HG03457 (cell line): ENCODE measurements at regions not wholly inside any gene's neighbourhood (a gene's known extent, or its start where the extent isn't known, plus 50 kb on each side); places are given as distances from the start of the nearest gene placed in this dataset.

Source experiments
- ATAC-seq: cut with Tn5 transposase; IDR thresholded peaks from one replicate; pipeline ENCODE4 v1.9.1; 2021; ENCODE audit warnings: moderate number of reproducible peaks; ENCODE audit not compliant: unreplicated experiment

DNA sequence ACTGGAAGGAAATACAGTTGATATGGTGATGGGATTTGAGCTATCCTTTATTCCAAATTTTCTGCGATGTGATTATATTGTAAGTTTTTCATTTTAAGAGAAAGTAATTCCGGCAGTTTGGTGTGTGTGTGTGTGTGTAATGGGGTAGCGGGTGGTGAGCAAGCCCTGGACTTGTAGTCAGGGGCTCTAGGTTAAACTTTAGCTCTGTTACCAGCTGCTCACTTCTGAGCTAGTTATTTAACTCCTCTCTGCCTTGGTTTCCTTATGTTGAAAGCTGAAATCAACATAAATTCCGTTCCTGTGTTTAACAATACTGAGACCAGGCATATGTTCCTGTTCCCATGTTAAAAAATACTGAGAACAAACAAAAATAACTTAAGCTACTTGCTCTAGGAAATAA is 174.1 kb upstream of the CASK start:
- no peak for ATAC-seq

DNA sequence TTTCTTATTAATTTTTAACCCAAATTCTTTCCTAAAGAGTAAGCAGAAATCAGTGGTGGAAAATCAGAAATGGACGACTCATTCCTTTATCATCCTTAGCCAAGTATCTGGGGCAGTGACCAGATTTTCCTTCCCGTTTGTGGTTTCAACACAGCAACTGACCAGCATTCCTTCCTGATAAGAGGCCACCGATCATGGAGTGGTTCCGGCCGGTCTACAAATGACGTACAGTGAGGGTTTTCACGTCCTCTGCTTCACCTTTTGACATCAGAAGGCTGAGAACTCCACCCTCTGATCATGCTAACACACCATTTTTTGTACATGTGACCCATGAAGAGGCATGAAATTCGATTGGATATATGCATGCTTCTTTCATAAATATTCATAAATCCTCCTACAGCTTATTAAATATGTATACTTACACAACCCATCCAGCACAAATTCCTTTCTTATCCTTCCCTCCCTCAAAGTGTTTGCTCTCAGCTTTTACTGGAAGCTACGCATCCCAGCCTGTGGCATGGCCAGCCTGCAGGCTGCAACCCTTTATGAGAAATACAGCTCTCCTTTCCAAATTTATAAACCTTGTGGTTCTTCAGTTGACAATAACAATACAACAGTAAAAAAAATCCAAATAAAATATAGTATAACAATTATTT is 173.0 kb upstream of the CASK start:
- no peak for ATAC-seq

DNA sequence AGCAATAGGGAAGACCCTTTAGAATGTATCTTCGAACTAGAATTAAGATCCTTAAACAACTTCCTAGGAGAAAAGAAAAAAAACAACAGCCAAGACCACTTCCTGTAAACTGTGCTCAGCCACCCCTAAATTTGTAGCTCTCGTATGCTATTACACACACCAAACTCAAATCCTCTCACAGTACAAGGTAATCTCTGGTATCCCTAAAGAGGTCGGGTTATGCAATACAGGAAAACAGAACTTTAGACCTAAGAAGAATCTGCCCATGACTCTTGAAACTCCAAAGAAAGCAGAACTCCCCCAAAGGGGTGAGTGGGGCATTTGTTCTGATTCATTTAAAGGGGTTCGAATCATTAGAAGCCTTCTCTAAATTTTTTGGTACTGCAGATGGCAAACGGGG is 170.9 kb upstream of the CASK start:
- ATAC-seq, result no peak

DNA sequence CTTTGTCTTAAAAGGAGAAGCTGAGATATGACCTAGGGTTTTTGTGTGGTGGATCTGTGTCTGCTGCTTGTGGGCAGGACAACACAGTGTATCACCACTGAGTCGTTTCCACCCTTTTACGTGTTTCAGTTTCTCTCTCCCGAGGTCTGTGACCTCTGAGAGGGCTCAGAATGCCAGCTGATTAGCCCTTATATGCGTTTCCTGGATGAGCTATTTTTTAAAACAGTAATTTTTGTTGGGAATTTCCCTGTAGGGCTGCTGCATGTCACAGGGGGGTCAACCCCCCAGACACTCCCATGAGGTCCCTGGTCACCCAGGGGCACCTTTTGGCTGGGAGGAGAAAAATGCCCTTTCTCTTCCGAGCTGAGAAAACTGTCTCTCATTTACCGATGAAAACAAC is 170.4 kb upstream of the CASK start:
- peak; percentile 79 for ATAC-seq

DNA sequence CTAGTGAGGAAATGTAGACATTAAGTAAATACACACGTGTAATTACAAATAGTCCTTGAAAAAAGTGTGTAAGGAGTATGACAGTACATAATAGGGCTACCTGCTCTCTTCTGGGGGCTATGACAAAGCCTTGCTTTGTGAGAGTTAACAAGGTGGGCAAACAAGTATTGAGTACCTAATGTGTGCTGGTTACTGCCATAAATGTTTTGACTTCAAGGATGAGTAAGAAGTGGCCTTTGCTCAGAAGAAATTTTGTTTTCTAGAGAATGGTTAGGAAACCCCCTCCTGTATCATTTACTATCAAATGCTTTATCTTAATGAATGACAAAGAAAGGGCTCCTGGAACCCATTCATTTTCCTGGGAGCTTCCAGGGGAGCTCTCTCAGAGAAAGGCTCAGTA is 167.0 kb upstream of the CASK start:
- no peak for ATAC-seq

DNA sequence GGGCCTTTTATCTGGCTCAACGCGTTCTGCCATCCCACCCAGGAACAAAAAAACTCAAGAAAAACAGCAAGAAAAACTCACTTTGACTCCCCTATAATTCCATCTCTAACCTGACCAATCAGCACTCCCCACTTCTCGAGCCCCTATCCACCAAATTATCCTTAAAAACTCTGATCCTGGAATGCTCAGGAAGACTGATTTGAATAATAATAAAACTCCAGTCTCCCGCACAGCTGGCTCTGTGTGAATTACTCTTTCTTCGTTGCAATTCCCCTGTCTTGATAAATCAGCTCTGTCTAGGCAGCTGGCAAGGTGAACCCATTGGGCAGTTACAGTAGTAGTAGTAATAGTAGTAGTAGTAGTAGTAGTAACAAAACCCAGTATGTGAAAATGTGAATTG is 165.7 kb upstream of the CASK start:
- no peak for ATAC-seq

DNA sequence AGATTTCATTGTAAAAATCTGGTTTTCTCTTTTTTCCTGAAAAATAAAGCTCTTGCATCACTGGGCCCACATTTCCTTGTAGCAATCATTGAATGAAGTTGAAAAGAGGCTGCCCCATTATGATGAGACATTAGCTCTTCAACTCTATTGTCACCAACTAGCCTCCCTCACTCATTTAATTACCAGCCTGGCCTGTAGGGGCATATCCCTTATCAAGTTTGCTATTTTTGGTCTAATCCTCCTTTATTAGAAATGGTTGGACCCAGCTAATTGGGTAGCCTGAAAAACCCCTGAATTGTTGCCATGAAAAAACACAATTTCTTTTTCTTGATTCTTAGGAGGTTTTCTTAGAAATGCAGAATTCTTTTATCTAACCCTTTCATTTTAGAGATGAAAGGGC is 164.6 kb upstream of the CASK start:
- ATAC-seq, result no peak

DNA sequence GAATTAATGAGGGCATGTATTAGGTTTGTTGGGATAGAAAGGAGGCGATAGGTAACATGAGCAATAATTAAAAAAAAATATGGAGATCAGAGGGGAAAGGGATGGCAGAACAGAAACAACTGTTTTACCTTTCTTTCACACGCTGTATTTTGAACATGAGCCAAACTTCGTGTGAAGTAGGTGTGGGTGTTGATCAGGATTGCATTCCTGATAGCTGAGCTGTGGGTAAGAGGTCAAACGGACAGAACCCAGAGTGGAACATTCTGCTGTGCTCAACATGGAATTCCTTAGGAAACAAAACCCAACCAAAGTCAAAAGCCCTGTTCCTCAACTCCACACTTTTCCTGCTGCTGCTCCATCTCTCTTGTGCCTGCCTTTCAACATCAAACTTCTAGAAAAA is 162.5 kb upstream of the CASK start:
- no peak for ATAC-seq

DNA sequence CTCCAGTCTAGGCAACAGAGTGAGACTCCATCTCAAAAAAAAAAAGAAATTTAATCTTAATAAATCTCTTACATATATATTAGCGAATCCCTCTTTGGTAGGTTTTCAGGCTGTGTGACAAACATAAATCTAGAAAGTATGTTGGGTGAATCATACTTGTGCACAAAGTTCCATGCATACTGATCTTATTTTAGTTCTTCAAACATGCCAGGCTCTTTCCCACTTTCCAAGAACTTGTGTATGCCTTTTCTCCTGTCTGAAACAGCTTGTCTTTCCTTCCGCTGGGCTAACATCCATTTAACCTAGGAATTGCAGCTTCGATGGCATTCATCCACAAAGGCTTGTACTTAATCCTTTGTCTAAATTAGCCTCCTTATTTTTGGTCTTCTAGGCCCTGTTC is 156.6 kb upstream of the CASK start:
- no peak for ATAC-seq

DNA sequence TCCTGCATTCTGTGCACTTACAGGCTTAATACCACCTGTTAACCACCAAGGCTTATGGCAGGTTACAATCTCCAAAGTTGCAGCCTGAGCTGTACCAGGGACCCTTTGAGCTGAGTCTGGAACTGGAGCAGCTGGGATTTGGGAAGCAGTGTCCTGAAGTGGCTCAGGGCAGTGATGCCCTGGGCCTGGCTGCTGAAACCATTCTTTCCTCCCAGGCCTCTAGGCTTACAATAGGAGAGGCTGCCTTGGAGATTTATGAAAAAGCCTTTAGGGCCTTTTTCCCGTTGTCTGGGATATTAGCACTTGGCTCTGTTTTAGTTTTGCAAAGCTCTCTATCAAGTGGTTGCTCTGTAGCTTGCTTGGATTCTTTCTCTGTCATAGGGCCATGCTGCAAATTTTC is 154.3 kb upstream of the CASK start:
- no peak for ATAC-seq

DNA sequence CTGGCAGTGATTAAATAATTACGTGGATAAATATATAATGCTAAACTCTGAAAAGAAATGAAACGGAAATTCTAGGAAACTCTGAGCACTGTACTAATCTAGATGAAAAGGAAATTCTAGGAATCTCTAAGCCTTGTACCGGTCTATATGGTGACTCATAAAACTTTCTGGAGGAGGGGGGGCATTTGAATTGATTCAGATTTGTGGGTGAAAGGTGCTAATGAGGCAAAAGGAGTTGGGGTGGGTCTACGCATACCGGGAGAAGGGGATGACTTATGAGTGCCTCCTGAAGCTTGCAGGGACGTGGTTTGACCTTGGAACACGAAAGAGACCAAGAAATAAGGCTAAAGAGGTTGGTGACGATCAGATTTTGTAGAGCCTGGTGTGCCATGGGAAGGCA is 151.7 kb upstream of the CASK start:
- ATAC-seq, result no peak

DNA sequence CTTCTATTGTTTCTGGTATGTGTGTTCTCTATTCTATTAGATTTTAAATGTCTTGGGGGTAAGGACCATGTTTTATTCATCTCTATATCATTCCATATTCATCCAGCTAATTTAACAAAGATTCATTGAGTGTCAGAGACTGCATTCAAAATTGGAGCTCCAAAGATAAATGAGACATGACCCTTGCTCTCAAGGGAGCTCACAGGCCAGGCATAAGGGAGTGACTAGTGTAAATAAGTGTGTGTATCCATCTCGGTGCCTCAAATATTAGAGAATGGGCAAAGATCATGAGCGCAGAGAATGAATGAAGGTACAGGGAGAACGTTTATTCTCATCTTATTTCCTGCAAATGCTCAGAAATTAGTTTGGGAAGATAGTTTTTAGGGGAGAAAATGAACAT is 150.1 kb upstream of the CASK start:
- no peak for ATAC-seq

DNA sequence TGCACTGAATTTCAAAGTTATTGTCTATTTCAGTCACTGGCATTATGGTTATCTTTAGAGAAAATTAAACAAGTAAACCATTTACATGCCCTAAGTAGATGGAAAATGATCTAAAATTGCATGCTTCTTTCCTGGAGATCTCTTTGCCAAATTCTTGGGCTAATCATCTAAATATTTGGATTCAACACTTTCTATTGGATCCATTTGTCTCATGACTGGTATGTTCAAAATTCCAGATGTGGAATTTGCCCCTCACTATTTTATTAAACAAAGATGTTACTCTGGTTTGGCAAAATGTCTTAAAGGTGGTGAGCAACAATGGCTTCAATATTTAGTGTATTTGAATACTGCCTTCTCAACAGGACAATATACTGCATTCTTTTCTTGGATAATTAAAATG is 147.5 kb upstream of the CASK start:
- no peak for ATAC-seq

DNA sequence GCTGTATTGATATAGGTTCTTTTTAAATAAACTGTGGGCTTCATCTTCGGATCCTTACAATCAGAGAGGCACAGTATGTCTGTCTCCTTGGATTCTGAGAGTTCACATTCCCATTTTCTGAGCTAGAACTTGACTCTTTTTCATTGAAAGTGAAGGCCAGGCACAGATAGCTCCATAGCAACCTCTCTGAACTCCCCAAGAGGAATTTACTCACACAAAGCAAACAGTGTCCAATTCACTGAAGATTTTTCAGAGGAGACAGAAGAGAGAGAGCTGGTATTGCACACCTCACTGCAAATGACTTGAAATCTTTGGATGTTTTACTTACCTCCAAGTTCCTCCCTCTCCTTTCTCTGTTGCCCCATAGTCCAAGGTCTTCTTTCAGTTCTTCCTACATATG is 130.9 kb upstream of the CASK start:
- no peak for ATAC-seq

DNA sequence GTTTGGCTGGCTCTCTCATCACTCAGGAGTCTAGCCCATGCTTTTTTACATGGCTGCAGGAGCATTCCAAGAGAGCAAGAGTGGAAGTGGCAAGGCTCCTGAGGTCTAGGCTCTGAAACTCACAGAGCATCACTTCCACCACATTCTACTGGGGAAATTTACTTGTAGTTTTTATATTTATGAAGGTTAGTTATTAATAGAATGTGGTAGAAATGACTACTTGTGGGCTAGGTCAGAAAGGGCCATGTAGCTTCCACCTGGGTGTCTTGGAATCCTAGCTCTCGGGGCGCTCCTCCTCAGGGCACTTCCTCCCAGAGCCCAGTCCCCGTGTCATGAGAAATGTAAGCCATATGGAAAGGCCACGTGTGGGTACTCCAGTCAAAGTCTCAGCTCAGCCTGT is 127.0 kb upstream of the CASK start:
- ATAC-seq, result no peak

DNA sequence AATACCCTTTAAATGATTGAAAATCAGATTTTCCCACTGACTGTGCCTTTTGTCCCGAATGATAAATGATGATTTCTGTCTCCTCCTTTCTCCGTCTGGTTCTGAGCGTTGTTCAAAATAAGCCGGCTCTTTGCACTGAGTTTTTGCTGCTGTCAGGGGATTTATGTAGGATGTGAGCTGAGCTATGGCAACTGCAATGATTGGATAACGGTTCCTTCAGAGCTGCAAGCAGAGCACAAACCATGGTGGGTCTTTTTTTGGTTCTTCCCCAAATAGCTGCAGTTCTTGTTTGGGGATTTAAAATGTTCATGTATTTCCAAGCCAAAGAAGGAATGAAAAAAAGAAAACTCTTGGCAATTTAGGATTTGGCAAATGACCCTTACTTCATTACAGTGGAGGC is 124.5 kb upstream of the CASK start:
- ATAC-seq, result no peak

DNA sequence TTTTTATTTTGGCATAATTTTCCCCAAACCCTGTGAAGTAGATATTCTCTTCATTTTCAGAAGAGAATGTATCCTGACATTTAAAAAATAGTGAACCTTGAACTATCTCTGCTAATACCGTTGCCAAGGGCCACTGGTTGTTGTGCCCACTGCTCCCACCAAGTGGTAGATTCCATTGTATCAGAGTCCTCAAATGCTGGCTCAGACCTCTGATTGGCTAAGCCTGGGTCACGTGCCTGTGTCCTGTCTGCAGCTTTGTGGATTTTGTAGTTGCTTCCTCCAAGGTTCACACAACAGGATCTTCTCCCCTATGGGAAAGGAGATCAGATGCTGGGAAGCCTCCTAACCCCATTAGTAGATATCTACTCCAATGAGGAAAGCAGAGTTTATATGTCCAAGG is 104.8 kb upstream of the CASK start:
- no peak for ATAC-seq

DNA sequence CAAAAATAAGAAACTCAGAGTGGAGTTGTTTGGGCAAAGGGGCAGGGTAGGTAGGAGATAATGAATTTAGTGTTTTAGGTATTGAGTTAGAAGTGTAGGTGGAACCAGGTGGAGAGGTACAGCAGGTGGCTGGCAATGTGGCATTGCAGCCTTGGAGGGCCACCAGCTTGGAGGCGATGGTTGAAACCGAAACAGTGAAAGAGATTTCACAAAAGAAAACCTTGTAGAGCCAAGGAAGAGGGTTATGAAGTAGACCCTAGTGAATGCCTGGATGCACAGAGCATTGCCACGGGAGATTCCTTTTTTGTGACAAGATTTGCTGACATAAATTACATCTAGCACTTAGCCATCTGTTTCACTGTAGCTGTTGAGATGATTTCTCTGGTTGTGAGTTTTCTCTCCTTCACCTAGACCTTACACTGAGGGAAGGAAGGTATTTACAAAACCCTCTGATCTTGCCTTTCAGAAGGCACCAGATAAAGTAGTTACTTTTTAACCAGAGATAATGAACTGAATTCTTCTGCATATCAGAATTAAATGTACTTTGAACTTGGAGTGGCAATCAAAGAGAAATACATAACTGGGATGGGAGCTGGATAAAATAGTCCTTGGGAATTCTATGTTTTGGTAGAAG is 104.1 kb upstream of the CASK start:
- no peak for ATAC-seq

DNA sequence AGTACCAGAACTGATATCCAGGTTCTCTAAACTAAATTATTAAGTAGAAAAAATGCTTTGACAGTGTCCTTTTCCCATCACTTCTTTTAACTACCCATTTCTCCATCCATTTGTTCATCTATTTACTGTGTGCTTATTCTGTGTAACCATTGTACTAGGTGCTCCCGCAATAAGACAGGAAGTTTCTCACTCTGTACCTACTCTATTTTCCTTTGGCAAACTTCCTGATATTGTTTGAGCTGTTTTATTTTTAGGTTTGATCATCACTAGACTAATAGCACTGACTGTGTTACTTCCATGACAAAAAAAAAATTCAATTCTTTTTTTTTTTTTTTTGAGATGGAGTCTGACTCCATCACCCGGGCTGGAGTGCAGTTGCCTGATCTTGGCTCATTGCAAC is 102.5 kb upstream of the CASK start:
- no peak for ATAC-seq

DNA sequence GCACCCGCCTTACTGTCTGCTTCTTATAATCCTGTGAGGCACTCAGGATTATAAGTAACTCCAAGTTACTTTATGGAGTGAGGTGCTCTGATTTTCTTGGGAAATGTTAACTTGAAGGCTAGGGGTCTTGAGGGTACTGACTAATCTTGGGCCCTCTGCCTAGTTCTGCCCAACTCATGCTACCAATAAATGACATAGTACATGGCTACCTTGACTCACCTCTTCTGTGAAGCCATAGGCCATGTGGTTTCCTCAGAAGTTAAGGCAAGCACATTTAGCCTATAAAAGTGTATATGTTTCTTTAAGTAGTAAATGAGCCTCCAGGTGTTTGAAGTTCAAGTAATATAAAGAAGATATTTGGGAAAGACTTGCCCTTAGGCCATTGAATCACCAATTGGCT is 99.8 kb upstream of the CASK start:
- ATAC-seq, result no peak

DNA sequence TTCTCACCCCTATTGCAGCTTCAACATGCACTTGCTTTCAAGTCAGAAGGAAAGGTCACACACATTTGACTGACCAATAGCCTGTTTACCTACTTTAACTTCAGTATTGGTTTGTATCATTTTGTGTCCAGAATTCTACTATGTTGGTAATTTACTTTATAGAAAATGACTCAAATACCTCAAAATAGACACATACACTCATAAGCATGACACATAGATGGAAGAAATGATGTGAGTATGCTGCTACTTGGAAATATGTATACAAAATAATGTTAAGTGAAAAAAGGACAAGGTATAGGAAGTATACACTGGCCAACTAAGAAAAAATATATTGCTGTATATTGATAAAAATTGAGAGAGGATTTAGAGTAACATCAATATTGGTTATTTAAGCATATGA is 98.8 kb upstream of the CASK start:
- ATAC-seq, result no peak

DNA sequence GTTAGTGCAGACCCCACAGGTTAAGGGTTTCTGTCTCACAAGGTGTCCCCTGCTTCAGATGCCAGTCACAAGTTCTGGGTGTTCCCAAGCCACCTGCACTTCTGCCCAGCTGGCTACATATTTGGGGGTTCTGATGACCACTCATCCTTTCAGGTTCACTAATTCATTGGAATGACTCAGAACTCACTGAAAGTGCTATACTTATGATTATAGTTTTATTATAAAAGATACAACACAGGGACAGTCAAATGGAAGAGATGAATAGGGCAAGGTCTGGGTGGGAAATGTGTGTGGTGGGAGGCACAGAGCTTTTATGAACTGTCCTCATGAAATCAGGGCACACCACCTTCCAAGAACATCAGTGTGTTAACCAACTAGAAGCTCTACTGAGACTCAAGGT is 97.7 kb upstream of the CASK start:
- no peak for ATAC-seq

DNA sequence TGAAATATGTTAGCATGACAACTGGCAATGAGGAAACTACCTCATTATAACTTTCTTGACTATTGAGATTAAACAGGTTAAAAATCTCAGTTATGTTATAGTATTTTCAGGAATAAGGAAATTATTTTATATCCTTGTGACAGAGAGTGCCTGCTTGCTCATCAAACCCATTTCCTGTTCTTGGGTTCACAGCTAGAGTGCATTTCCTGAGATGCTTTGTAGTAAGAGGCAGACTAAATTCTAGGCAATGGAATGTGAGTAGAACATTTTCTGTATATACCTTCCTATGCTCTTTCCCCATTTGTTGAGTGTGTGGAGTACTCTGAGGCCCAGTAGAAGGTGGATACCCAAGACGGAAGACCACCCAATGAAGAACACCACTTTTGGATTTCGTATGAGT is 96.9 kb upstream of the CASK start:
- ATAC-seq, result no peak
